ENCODE measurements at regions not wholly inside any gene's neighbourhood (a gene's known extent, or its start where the extent isn't known, plus 50 kb on each side); places are given as distances from the start of the nearest gene placed in this dataset.
"Not testable (repeated sequence)": the region's sequence is repeated elsewhere in the genome, so short reads cannot be mapped to it uniquely, and the experiment has no call there.

GRCh38 chr2:66306483-66306882 lies 128.4 kb upstream of the MEIS1 start:
- DNase-seq: no peak

GRCh38 chr2:66305718-66306117 lies 129.2 kb upstream of the MEIS1 start:
- peak; percentile 91 for DNase-seq

GRCh38 chr2:66303471-66303870 lies 131.5 kb upstream of the MEIS1 start:
- DNase-seq: no peak

GRCh38 chr2:66301767-66302140 lies 133.2 kb upstream of the MEIS1 start:
- no peak for DNase-seq

GRCh38 chr2:66301022-66301766 lies 133.7 kb upstream of the MEIS1 start:
- DNase-seq: peak; percentile 86

- no peak for DNase-seq
Measured at GRCh38 chr2:66283787-66284186, 151.1 kb upstream of the MEIS1 start.

- no peak for DNase-seq
Measured at GRCh38 chr2:66281980-66282379, 152.9 kb upstream of the MEIS1 start.

GRCh38 chr2:66279024-66279423 lies 155.9 kb upstream of the MEIS1 start:
- DNase-seq: no peak

GRCh38 chr2:66275984-66276383 lies 158.9 kb upstream of the MEIS1 start:
- DNase-seq: no peak

- no peak for DNase-seq
Measured at GRCh38 chr2:66273933-66274490, 160.9 kb upstream of the MEIS1 start.

- DNase-seq: no peak
Measured at GRCh38 chr2:66272751-66273150, 162.2 kb upstream of the MEIS1 start.

GRCh38 chr2:66271777-66272176 lies 163.1 kb upstream of the MEIS1 start:
- no peak for DNase-seq

GRCh38 chr2:66270247-66270646 lies 164.7 kb upstream of the MEIS1 start:
- DNase-seq: no peak

- DNase-seq: no peak
Measured at GRCh38 chr2:66269166-66269565, 165.8 kb upstream of the MEIS1 start.

GRCh38 chr2:66268756-66269155 lies 166.2 kb upstream of the MEIS1 start:
- no peak for DNase-seq

GRCh38 chr2:66264354-66264753 lies 170.6 kb upstream of the MEIS1 start:
- DNase-seq: no peak

- DNase-seq: no peak
Measured at GRCh38 chr2:66255867-66256266, 179.1 kb upstream of the MEIS1 start.

- DNase-seq: no peak
Measured at GRCh38 chr2:66255136-66255535, 179.8 kb upstream of the MEIS1 start.

- no peak for DNase-seq
Measured at GRCh38 chr2:66253066-66253465, 181.9 kb upstream of the MEIS1 start.

GRCh38 chr2:66252109-66252508 lies 182.8 kb upstream of the MEIS1 start:
- DNase-seq: no peak

- DNase-seq: no peak
Measured at GRCh38 chr2:66251573-66251972, 183.4 kb upstream of the MEIS1 start.

GRCh38 chr2:66249089-66249488 lies 185.8 kb upstream of the MEIS1 start:
- not testable (repeated sequence) for DNase-seq

- not testable (repeated sequence) for DNase-seq
Measured at GRCh38 chr2:66243809-66244208, 191.1 kb upstream of the MEIS1 start.

- DNase-seq: not testable (repeated sequence)
Measured at GRCh38 chr2:66242888-66243287, 192.0 kb upstream of the MEIS1 start.

Measured in femur (tissue), 1 donor.